ENCODE measurements at regions not wholly inside any gene's neighbourhood (a gene's known extent, or its start where the extent isn't known, plus 50 kb on each side); places are given as distances from the start of the nearest gene placed in this dataset.

- no peak overlapping the region for H3K9ac ChIP-seq (ENCODE audit: low read length)
- no peak overlapping the region for H3K4me3 ChIP-seq (replicated peaks in 1 of 2; ENCODE audit: low read depth in 1 of 2, low read length in 2 of 2)
- H3K27me3 ChIP-seq (ENCODE audit: insufficient read depth, low read length): no peaks in the 10 kb centered on the region
- no peaks in the 10 kb centered on the region for H3K79me2 ChIP-seq (ENCODE audit: insufficient read depth, low read length)
- ChIA-PET RAD21 (ENCODE audit: low non-redundant PET in 1 of 2, low total read pairs in 2 of 2, uncharacterized antibody in 2 of 2, unreplicated experiment in 2 of 2) (no interaction called here), POLR2A (no interaction called here), CTCF (no interaction called here)
- no peak overlapping the region for H3K27ac ChIP-seq (ENCODE audit: low read depth, low read length)
- DNase-seq (ENCODE audit: low read depth, low spot score): no peak
- H3K4me1 ChIP-seq (ENCODE audit: control insufficient read depth in 1 of 2, insufficient read depth in 2 of 2, low read length in 2 of 2): no peaks in the 10 kb centered on the region
- ATAC-seq: no peak
- H4K20me1 ChIP-seq (ENCODE audit: insufficient read depth): no peaks in the 10 kb centered on the region; the same call in 1 of the 2 replicates
- H3K36me3 ChIP-seq (ENCODE audit: control insufficient read depth in 1 of 2, insufficient read depth in 2 of 2, low read length in 2 of 2): no peaks in the 10 kb centered on the region
- TF ChIP-seq EGR1 (IDR thresholded peaks at IDR 0.05; ENCODE audit: low read depth) (no peak), SIN3A (IDR thresholded peaks at IDR 0.05; ENCODE audit: low read depth) (no peak), RAD21 (IDR thresholded peaks at IDR 0.05; ENCODE audit: low read depth) (no peak), ZNF274 (IDR thresholded peaks at IDR 0.05; ENCODE audit: low read depth, low read length) (no peak), CEBPB (IDR thresholded peaks at IDR 0.05; ENCODE audit: low read depth) (no peak), SRF (IDR thresholded peaks at IDR 0.05; ENCODE audit: low read depth) (no peak), ZFX (IDR thresholded peaks at IDR 0.05) (no peak), REST (IDR thresholded peaks at IDR 0.05; ENCODE audit: low read depth) (no peak), SP1 (IDR thresholded peaks at IDR 0.05; ENCODE audit: low read depth) (no peak)
- no peaks in the 10 kb centered on the region for H3K9me2 ChIP-seq (ENCODE audit: insufficient read depth)
- no peaks in the 10 kb centered on the region for H3K9me3 ChIP-seq (ENCODE audit: control insufficient read depth in 1 of 2, insufficient read depth in 1 of 2, low read depth in 1 of 2, low read length in 2 of 2)
- intact Hi-C loops (cut with micrococcal nuclease): no loop called here
- H2AFZ ChIP-seq (ENCODE audit: low read depth, low read length, poor library complexity, severe bottlenecking): no peak overlapping the region
- no peak overlapping the region for H3K4me2 ChIP-seq (ENCODE audit: low read length)
- no TSS peak for BruUV-seq (replicated peaks)
These were observed 196.3 kb downstream of the DCDC2C start for GRCh38 chr2:3899536-3900155.
